ENCODE measurements at regions not wholly inside any gene's neighbourhood (a gene's known extent, or its start where the extent isn't known, plus 50 kb on each side); places are given as distances from the start of the nearest gene placed in this dataset.

- Histone ChIP-seq H3K27me3 (ENCODE audit: control insufficient read depth in 2 of 2, insufficient read depth in 1 of 2, low read length in 1 of 2) (no peaks in the 10 kb centered on the region), H3K27ac (ENCODE audit: low read depth in 1 of 2, low read length in 1 of 2) (no peak overlapping the region), H3K4me1 (ENCODE audit: control insufficient read depth in 2 of 2, insufficient read depth in 2 of 2, low read length in 2 of 2) (no peaks in the 10 kb centered on the region), H3K9me3 (ENCODE audit: control insufficient read depth in 2 of 2, insufficient read depth in 1 of 2, low read length in 1 of 2) (no peaks in the 10 kb centered on the region), H3K36me3 (ENCODE audit: control insufficient read depth in 2 of 2, insufficient read depth in 2 of 2, low read length in 1 of 2) (no peaks in the 10 kb centered on the region), H3K4me3 (ENCODE audit: low read length in 2 of 2) (no peak overlapping the region)
- 87% methylated on average over 6 of the region's 6 CpGs for WGBS
- no peak for DNase-seq (ENCODE audit: low read depth in 6 of 9, low spot score in 9 of 9)
Observed at GRCh38 chr6:106832766-106833510, 141.6 kb downstream of the CD24 start.

GRCh38 chr6:106830930-106831329 is 143.6 kb downstream of the CD24 start:
- H3K27ac ChIP-seq (ENCODE audit: low read depth in 1 of 2, low read length in 1 of 2) = no peak overlapping the region
- no peak for DNase-seq (ENCODE audit: low read depth in 6 of 9, low spot score in 9 of 9)
- no peaks in the 10 kb centered on the region for H3K27me3 ChIP-seq (ENCODE audit: control insufficient read depth in 2 of 2, insufficient read depth in 1 of 2, low read length in 1 of 2)
- WGBS = 94% methylated on average over 2 of the region's 2 CpGs
- no peaks in the 10 kb centered on the region for H3K9me3 ChIP-seq (ENCODE audit: control insufficient read depth in 2 of 2, insufficient read depth in 1 of 2, low read length in 1 of 2)
- no peaks in the 10 kb centered on the region for H3K36me3 ChIP-seq (ENCODE audit: control insufficient read depth in 2 of 2, insufficient read depth in 2 of 2, low read length in 1 of 2)
- H3K4me3 ChIP-seq (ENCODE audit: low read length in 2 of 2) = no peak overlapping the region
- H3K4me1 ChIP-seq (ENCODE audit: control insufficient read depth in 2 of 2, insufficient read depth in 2 of 2, low read length in 2 of 2) = no peaks in the 10 kb centered on the region

- H3K9me3 ChIP-seq (ENCODE audit: control insufficient read depth in 2 of 2, insufficient read depth in 1 of 2, low read length in 1 of 2) = no peaks in the 10 kb centered on the region
- WGBS = 73% methylated on average over 4 of the region's 4 CpGs
- no peaks in the 10 kb centered on the region for H3K27me3 ChIP-seq (ENCODE audit: control insufficient read depth in 2 of 2, insufficient read depth in 1 of 2, low read length in 1 of 2)
- H3K27ac ChIP-seq (ENCODE audit: low read depth in 1 of 2, low read length in 1 of 2) = no peak overlapping the region
- no peak overlapping the region for H3K4me3 ChIP-seq (ENCODE audit: low read length in 2 of 2)
- DNase-seq (ENCODE audit: low read depth in 6 of 9, low spot score in 9 of 9) = no peak
- no peaks in the 10 kb centered on the region for H3K4me1 ChIP-seq (ENCODE audit: control insufficient read depth in 2 of 2, insufficient read depth in 2 of 2, low read length in 2 of 2)
- H3K36me3 ChIP-seq (ENCODE audit: control insufficient read depth in 2 of 2, insufficient read depth in 2 of 2, low read length in 1 of 2) = no peaks in the 10 kb centered on the region
Observed at GRCh38 chr6:106829451-106829850, 145.1 kb downstream of the CD24 start.

GRCh38 chr6:106827081-106827480 is 147.4 kb downstream of the CD24 start:
- Histone ChIP-seq H3K4me3 (ENCODE audit: low read length in 2 of 2) (no peak overlapping the region), H3K9me3 (ENCODE audit: control insufficient read depth in 2 of 2, insufficient read depth in 1 of 2, low read length in 1 of 2) (no peaks in the 10 kb centered on the region), H3K36me3 (ENCODE audit: control insufficient read depth in 2 of 2, insufficient read depth in 2 of 2, low read length in 1 of 2) (no peaks in the 10 kb centered on the region), H3K27ac (ENCODE audit: low read depth in 1 of 2, low read length in 1 of 2) (no peak overlapping the region), H3K4me1 (ENCODE audit: control insufficient read depth in 2 of 2, insufficient read depth in 2 of 2, low read length in 2 of 2) (no peaks in the 10 kb centered on the region), H3K27me3 (ENCODE audit: control insufficient read depth in 2 of 2, insufficient read depth in 1 of 2, low read length in 1 of 2) (no peaks in the 10 kb centered on the region)
- 95% methylated on average over 3 of the region's 3 CpGs for WGBS
- no peak for DNase-seq (ENCODE audit: low read depth in 6 of 9, low spot score in 9 of 9)

GRCh38 chr6:106825156-106825555 is 149.4 kb downstream of the CD24 start:
- H3K9me3 ChIP-seq (ENCODE audit: control insufficient read depth in 2 of 2, insufficient read depth in 1 of 2, low read length in 1 of 2) = peaks cover 0 to 3% of the 10 kb centered on the region in 2 donors
- H3K4me1 ChIP-seq (ENCODE audit: control insufficient read depth in 2 of 2, insufficient read depth in 2 of 2, low read length in 2 of 2) = no peaks in the 10 kb centered on the region
- H3K27ac ChIP-seq (ENCODE audit: low read depth in 1 of 2, low read length in 1 of 2) = no peak overlapping the region
- H3K27me3 ChIP-seq (ENCODE audit: control insufficient read depth in 2 of 2, insufficient read depth in 1 of 2, low read length in 1 of 2) = no peaks in the 10 kb centered on the region
- 97% methylated on average over 2 of the region's 2 CpGs for WGBS
- no peak overlapping the region for H3K4me3 ChIP-seq (ENCODE audit: low read length in 2 of 2)
- no peaks in the 10 kb centered on the region for H3K36me3 ChIP-seq (ENCODE audit: control insufficient read depth in 2 of 2, insufficient read depth in 2 of 2, low read length in 1 of 2)
- DNase-seq (ENCODE audit: low read depth in 6 of 9, low spot score in 9 of 9) = no peak

- H3K4me3 ChIP-seq (ENCODE audit: low read length in 2 of 2) = no peak overlapping the region
- no peak overlapping the region for H3K27ac ChIP-seq (ENCODE audit: low read depth in 1 of 2, low read length in 1 of 2)
- DNase-seq (ENCODE audit: low read depth in 6 of 9, low spot score in 9 of 9) = no peak
- 88% methylated on average over 10 of the region's 10 CpGs for WGBS
- H3K4me1 ChIP-seq (ENCODE audit: control insufficient read depth in 2 of 2, insufficient read depth in 2 of 2, low read length in 2 of 2) = no peaks in the 10 kb centered on the region
- H3K9me3 ChIP-seq (ENCODE audit: control insufficient read depth in 2 of 2, insufficient read depth in 1 of 2, low read length in 1 of 2) = peaks cover 0 to 3% of the 10 kb centered on the region in 2 donors
- no peaks in the 10 kb centered on the region for H3K36me3 ChIP-seq (ENCODE audit: control insufficient read depth in 2 of 2, insufficient read depth in 2 of 2, low read length in 1 of 2)
- no peaks in the 10 kb centered on the region for H3K27me3 ChIP-seq (ENCODE audit: control insufficient read depth in 2 of 2, insufficient read depth in 1 of 2, low read length in 1 of 2)
Observed at GRCh38 chr6:106823732-106824351, 150.7 kb downstream of the CD24 start.

- WGBS = 95% methylated on average over 5 of the region's 5 CpGs
- no peaks in the 10 kb centered on the region for H3K36me3 ChIP-seq (ENCODE audit: control insufficient read depth in 2 of 2, insufficient read depth in 2 of 2, low read length in 1 of 2)
- no peaks in the 10 kb centered on the region for H3K27me3 ChIP-seq (ENCODE audit: control insufficient read depth in 2 of 2, insufficient read depth in 1 of 2, low read length in 1 of 2)
- H3K4me3 ChIP-seq (ENCODE audit: low read length in 2 of 2) = no peak overlapping the region
- no peak overlapping the region for H3K27ac ChIP-seq (ENCODE audit: low read depth in 1 of 2, low read length in 1 of 2)
- no peak for DNase-seq (ENCODE audit: low read depth in 6 of 9, low spot score in 9 of 9)
- H3K9me3 ChIP-seq (ENCODE audit: control insufficient read depth in 2 of 2, insufficient read depth in 1 of 2, low read length in 1 of 2) = peaks cover 0 to 3% of the 10 kb centered on the region in 2 donors
- H3K4me1 ChIP-seq (ENCODE audit: control insufficient read depth in 2 of 2, insufficient read depth in 2 of 2, low read length in 2 of 2) = no peaks in the 10 kb centered on the region
Observed at GRCh38 chr6:106823058-106823457, 151.5 kb downstream of the CD24 start.

GRCh38 chr6:106820412-106820852 is 154.1 kb downstream of the CD24 start:
- Histone ChIP-seq H3K27me3 (ENCODE audit: control insufficient read depth in 2 of 2, insufficient read depth in 1 of 2, low read length in 1 of 2) (no peaks in the 10 kb centered on the region), H3K4me3 (ENCODE audit: low read length in 2 of 2) (no peak overlapping the region), H3K36me3 (ENCODE audit: control insufficient read depth in 2 of 2, insufficient read depth in 2 of 2, low read length in 1 of 2) (no peaks in the 10 kb centered on the region), H3K27ac (ENCODE audit: low read depth in 1 of 2, low read length in 1 of 2) (no peak overlapping the region), H3K9me3 (ENCODE audit: control insufficient read depth in 2 of 2, insufficient read depth in 1 of 2, low read length in 1 of 2) (peaks cover 0 to 3% of the 10 kb centered on the region in 2 donors), H3K4me1 (ENCODE audit: control insufficient read depth in 2 of 2, insufficient read depth in 2 of 2, low read length in 2 of 2) (no peaks in the 10 kb centered on the region)
- DNase-seq (ENCODE audit: low read depth in 6 of 9, low spot score in 9 of 9) = no peak

GRCh38 chr6:106811088-106811686 is 163.3 kb downstream of the CD24 start:
- H3K9me3 ChIP-seq (ENCODE audit: control insufficient read depth in 2 of 2, insufficient read depth in 1 of 2, low read length in 1 of 2) = peaks cover 2 to 17% of the 10 kb centered on the region in 2 donors
- H3K27ac ChIP-seq (ENCODE audit: low read depth in 1 of 2, low read length in 1 of 2) = no peak overlapping the region
- no peaks in the 10 kb centered on the region for H3K4me1 ChIP-seq (ENCODE audit: control insufficient read depth in 2 of 2, insufficient read depth in 2 of 2, low read length in 2 of 2)
- DNase-seq (ENCODE audit: low read depth in 6 of 9, low spot score in 9 of 9) = no peak
- no peaks in the 10 kb centered on the region for H3K27me3 ChIP-seq (ENCODE audit: control insufficient read depth in 2 of 2, insufficient read depth in 1 of 2, low read length in 1 of 2)
- whole genome bisulfite sequencing = 90% methylated on average over 3 of the region's 3 CpGs
- H3K36me3 ChIP-seq (ENCODE audit: control insufficient read depth in 2 of 2, insufficient read depth in 2 of 2, low read length in 1 of 2) = no peaks in the 10 kb centered on the region
- no peak overlapping the region for H3K4me3 ChIP-seq (ENCODE audit: low read length in 2 of 2)

Measured in thymus (tissue), 11 donors.